Astrocyte of the cerebellum (primary cell): ENCODE measurements at regions not wholly inside any gene's neighbourhood (a gene's known extent, or its start where the extent isn't known, plus 50 kb on each side); places are given as distances from the start of the nearest gene placed in this dataset.

Experiments
- DNase-seq: peaks from one replicate; pipeline ENCODE4 v3.0.0-alpha.2; 2011; ENCODE audit warnings: low read depth
- H3K4me3 ChIP-seq: 2 replicates; pipeline ENCODE4 v1.5.1; 2011; ENCODE audit warnings: mild to moderate bottlenecking, low read depth, low read length, moderate library complexity
- in situ Hi-C: cut with HindIII; loops from 2 replicates; pipeline ENCODE4 v1.10.0; 2017; ENCODE audit warnings: low sequenced_read_pairs
- TF ChIP-seq, protein P1 (sequence below): IDR thresholded peaks from 2 replicates; pipeline ENCODE4 v1.5.1; 2012; ENCODE audit warnings: low read length, low read depth, moderate library complexity, mild to moderate bottlenecking; ENCODE audit errors: missing control alignments

DNA sequence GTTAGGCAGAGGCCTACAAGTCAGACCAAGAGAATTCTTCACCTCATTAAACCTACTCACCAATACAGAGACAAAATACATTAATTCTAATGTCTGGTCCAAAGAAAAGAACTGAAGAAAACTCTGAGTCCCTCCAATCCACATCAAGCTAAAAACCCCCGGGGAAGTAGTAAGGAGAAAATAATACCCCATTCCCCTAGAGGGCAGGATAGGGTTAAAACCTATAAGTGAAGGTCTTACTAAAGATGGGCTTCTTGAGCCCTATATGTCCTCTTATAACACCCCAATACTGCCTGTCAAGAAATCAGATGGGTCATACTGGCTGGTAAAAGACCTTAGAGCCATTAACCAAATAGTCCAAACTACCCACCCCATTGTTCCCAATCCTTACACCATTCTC, 141.3 kb upstream of the TMEM106B start:
- DNase-seq, result no peak
- H3K4me3 ChIP-seq, result no peak overlapping the region
- in situ Hi-C loops, result no loop called here
- TF ChIP-seq, protein P1, sequence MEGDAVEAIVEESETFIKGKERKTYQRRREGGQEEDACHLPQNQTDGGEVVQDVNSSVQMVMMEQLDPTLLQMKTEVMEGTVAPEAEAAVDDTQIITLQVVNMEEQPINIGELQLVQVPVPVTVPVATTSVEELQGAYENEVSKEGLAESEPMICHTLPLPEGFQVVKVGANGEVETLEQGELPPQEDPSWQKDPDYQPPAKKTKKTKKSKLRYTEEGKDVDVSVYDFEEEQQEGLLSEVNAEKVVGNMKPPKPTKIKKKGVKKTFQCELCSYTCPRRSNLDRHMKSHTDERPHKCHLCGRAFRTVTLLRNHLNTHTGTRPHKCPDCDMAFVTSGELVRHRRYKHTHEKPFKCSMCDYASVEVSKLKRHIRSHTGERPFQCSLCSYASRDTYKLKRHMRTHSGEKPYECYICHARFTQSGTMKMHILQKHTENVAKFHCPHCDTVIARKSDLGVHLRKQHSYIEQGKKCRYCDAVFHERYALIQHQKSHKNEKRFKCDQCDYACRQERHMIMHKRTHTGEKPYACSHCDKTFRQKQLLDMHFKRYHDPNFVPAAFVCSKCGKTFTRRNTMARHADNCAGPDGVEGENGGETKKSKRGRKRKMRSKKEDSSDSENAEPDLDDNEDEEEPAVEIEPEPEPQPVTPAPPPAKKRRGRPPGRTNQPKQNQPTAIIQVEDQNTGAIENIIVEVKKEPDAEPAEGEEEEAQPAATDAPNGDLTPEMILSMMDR, result no peak

DNA sequence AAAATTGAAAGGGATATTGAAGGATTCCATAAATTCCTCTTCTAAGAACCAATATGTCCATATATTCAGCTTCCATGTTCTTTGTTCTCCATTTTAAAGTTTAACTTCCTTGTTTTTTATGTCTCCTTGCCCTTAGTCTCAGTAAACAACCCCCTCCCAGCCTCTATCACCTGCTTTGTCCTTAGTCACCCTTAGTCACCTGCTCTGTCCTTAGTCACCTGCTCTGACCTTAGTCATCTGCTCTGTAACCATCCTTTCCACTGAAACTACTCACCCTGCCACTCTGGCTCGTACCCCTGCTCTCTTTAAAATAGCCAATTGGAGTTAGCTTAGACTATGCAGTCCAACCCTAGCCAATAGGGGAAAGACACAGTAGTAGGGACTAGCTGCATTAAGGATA, 136.2 kb upstream of the TMEM106B start:
- in situ Hi-C loops, result no loop called here
- DNase-seq, result no peak
- TF ChIP-seq, protein P1, result no peak
- H3K4me3 ChIP-seq, result no peak overlapping the region

DNA sequence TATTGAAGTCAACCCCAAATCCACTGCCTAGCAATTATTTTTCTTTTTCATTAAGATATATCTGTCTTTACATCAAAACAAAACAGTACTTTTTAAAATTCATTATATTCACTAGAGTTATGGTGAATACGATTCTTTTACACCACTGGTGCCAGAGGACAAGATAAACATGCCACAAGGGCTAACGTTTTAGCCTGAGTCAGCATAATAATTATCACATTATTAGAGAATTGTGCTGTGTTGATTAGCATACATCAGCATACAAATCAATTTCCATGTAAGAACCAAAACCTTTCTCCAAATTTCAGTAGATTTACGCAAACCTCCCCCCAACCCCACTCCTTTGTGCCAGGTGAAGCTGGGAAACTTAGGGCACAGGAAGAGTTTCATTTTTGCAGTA, 131.1 kb upstream of the TMEM106B start:
- DNase-seq, result no peak
- H3K4me3 ChIP-seq, result no peak overlapping the region
- TF ChIP-seq, protein P1, result no peak
- in situ Hi-C loops, result no loop called here

DNA sequence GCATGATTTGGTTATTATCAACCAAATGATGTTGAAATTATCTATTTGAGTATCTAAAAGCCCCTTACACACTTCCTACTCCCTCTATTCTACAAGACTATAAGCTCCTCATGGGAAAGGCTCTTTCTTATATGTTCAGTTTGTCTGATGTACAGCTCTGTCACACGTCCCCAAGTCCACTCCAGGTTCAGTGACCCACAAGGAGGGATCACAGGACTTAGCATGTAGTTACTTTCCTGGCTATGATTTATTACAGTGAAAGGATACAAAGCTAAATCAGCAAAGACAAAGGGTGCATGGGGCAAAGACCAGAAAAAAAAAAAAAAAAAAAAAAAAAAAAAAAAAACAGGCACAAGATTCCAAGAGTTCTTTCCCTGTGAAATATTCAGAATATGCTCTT, 125.6 kb upstream of the TMEM106B start:
- TF ChIP-seq, protein P1, result no peak
- in situ Hi-C loops, result no loop called here

DNA sequence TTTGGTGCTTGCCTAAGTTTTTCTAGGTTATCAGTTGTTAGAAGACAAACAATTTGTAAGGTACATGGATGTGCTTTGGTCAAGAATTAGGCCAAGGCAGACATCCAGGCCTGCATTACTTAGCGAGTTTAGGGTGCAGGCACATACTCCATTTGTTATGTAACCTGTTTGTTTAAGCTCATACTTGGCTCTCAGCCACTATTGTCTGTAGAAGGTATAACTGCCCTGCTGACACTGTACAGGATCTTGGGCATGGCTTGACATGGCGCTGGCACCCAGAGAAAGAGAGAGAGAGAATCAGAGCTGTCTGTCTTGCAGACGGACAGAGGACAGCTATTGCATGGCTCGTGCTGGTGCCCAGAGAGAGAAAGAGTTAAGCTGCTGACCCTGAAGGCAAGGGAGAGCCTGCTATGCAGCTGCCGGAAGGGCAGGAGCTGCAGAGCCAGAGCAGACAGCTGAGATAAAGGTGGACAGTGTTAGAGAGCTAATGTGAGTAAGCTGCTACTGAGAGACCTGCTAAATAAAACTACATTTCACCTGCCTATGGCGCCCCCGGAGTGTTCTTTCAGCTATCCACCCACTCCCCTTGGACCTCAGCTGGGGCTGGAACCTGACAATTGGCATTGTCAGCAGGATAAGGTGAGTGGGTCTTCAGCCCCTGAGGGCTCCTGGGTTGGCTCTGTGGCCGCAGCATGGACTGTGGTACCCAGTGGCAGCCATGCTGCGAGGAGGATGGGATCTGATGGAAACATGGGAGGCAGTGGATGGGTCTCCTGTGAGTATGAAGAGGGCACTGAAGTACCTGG, 120.9 kb upstream of the TMEM106B start:
- no peak overlapping the region for H3K4me3 ChIP-seq
- TF ChIP-seq, protein P1, result no peak
- no peak for DNase-seq
- in situ Hi-C loops, result no loop called here

More for the DNA sequence above, 125.6 kb upstream of the TMEM106B start:
- no peak overlapping the region for H3K4me3 ChIP-seq
- no peak for DNase-seq

DNA sequence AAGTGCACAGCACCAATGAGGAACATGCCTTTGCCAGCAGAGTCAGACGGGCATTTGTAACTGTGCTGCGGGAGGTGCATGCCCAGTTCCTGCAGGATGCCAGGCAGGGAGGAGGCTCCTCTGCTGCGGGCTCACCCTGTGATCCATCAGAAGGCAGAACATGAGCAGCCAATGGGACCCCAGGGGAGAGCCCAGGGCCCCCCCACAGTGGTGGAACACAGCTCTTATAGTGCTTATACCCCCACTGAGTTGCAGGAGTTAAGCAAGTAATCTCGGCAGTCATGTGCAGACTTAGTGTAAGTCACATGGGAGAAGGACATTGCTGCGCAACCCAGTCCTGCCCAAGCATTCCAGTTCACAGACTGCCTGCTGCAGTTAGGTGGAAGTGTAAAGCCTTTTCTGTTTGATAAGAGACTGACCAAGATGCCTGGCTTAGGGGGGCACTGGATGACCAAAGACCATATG, 120.3 kb upstream of the TMEM106B start:
- TF ChIP-seq, protein P1, result no peak
- no peak overlapping the region for H3K4me3 ChIP-seq
- in situ Hi-C loops, result no loop called here
- no peak for DNase-seq

DNA sequence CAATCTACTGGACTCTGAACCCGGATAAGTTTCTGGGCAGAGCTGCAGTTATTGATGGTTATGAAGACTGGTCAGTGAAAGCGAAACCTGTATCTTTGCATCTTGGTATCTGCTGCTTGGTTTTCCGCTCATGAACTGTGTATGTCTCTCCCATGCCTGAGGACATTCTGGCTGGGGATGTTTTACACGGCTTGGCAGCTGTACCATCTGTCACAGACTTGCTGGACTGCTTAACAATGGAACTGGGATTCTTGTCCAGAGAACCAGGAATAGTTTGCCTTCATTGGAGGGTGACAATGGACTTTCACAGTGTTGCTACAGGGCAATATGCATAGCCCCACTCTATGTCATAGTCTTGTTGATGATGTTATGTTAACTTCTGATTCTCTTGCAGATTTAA, 119.9 kb upstream of the TMEM106B start:
- DNase-seq, result no peak
- TF ChIP-seq, protein P1, result no peak
- H3K4me3 ChIP-seq, result no peak overlapping the region
- in situ Hi-C loops, result no loop called here
